HEK293T (cell line): ENCODE measurements at regions not wholly inside any gene's neighbourhood (a gene's known extent, or its start where the extent isn't known, plus 50 kb on each side); places are given as distances from the start of the nearest gene placed in this dataset.
"Not testable (repeated sequence)": the region's sequence is repeated elsewhere in the genome, so short reads cannot be mapped to it uniquely, and the experiment has no call there.

ENCODE experiments used
- CTCF ChIA-PET: fragments of 350-600 bp; formaldehyde crosslinking; extraction: SDS; loops from one replicate; lab custom pipeline; 2021; ENCODE audit warnings: antibody characterized with exemption, inconsistent platforms; lab: Yijun Ruan, JAX
- POLR2A ChIA-PET: fragments of 350-600 bp; formaldehyde crosslinking; extraction: SDS; loops from one replicate; lab custom pipeline; 2020; ENCODE audit warnings: antibody characterized with exemption, inconsistent platforms; lab: Yijun Ruan, JAX
- DNase-seq: peaks from one replicate; pipeline ENCODE4 v3.0.0; 2012; ENCODE audit warnings: mixed read lengths; ENCODE audit errors: extremely low spot score
- ARNT ChIP-seq: fragments of 450-650 bp; IDR thresholded peaks from 2 replicates; pipeline ENCODE4 v1.6.1; 2017; ENCODE audit warnings: mild to moderate bottlenecking
- BHLHE40 ChIP-seq: fragments of 450-650 bp; IDR thresholded peaks from 2 replicates; pipeline ENCODE4 v1.6.1; 2016; ENCODE audit warnings: mild to moderate bottlenecking, moderate library complexity, borderline replicate concordance
- CTBP1 ChIP-seq: fragments of 450-650 bp; IDR thresholded peaks from 2 replicates; pipeline ENCODE4 v1.6.1; 2016; ENCODE audit warnings: borderline replicate concordance
- ELF4 ChIP-seq: fragments of 450-650 bp; IDR thresholded peaks from 2 replicates; pipeline ENCODE4 v1.6.1; 2017; ENCODE audit warnings: antibody characterized with exemption
- FOXA1 ChIP-seq: fragments of 450-650 bp; IDR thresholded peaks from 2 replicates; pipeline ENCODE4 v1.6.1; 2016; ENCODE audit warnings: mild to moderate bottlenecking
- FOXK2 ChIP-seq: fragments of 450-650 bp; IDR thresholded peaks from 2 replicates; pipeline ENCODE4 v1.6.1; 2016; ENCODE audit warnings: mild to moderate bottlenecking
- FOXM1 ChIP-seq: fragments of 450-650 bp; IDR thresholded peaks from 2 replicates; pipeline ENCODE4 v1.6.1; 2017; ENCODE audit warnings: mild to moderate bottlenecking, borderline replicate concordance
- HDGF ChIP-seq: fragments of 450-650 bp; IDR thresholded peaks from 2 replicates; pipeline ENCODE4 v1.6.1; 2017; ENCODE audit warnings: antibody characterized with exemption, borderline replicate concordance
- L3MBTL2 ChIP-seq: fragments of 450-650 bp; conservative IDR thresholded peaks from 2 replicates; pipeline ENCODE4 v1.6.1; 2016; ENCODE audit warnings: mild to moderate bottlenecking
- LEF1 ChIP-seq: fragments of 450-650 bp; IDR thresholded peaks from 2 replicates; pipeline ENCODE4 v1.6.1; 2017; ENCODE audit warnings: mild to moderate bottlenecking, borderline replicate concordance
- NFRKB ChIP-seq: fragments of 450-650 bp; IDR thresholded peaks from 2 replicates; pipeline ENCODE4 v1.6.1; 2016; ENCODE audit warnings: mild to moderate bottlenecking, moderate library complexity
- SP1 ChIP-seq: fragments of 450-650 bp; IDR thresholded peaks from 2 replicates; pipeline ENCODE4 v1.6.1; 2017
- SUZ12 ChIP-seq: fragments of 450-650 bp; IDR thresholded peaks from 2 replicates; pipeline ENCODE4 v1.6.1; 2016; ENCODE audit warnings: mild to moderate bottlenecking
- TARDBP ChIP-seq: fragments of 450-650 bp; IDR thresholded peaks from 2 replicates; pipeline ENCODE4 v1.6.1; 2016
- ZNF384 ChIP-seq: fragments of 450-650 bp; IDR thresholded peaks from 2 replicates; pipeline ENCODE4 v1.6.1; 2016
- TF ChIP-seq, protein P1 (sequence below): fragments of 450-650 bp; IDR thresholded peaks from 2 replicates; pipeline ENCODE4 v1.6.1; 2016

DNA sequence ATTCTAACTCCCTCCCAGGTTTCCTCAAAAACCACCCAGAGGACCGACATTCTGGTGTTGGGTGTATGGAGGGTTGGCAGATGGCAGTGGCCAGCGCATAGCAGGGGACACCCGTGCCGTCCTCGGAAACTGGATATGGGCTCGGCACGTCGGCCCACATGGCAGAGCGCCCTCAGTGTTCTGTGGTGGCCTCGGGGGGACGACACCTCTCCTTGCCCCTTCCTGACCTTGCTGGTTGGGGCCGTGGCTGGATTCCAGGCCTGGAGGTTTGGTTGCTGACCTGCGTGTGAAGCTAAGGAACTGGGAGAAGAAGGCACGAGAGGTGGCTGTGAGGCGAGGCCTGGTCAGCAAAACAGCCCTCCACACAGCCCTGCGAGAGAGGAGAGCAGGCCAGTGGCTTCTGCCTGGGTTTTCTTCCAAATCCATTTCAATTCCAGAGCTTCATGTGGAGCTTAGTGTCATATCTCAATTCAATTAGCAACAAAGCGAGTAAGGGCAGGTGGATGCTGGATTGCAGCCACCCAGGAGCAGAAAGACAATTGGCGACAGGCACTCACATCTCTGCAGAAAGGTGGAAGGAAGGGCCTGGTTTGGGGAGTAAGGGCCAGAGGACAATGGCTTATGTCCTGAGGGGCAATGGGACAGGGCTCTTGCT is 478.4 kb downstream of the BRD1 start:
- POLR2A ChIA-PET = no interaction called here
- no peak for TF ChIP-seq ZNF384
- no peak for TF ChIP-seq L3MBTL2
- no peak for TF ChIP-seq TARDBP
- TF ChIP-seq HDGF = no peak
- no peak for TF ChIP-seq ARNT
- DNase-seq = no peak
- CTCF ChIA-PET = no interaction called here

DNA sequence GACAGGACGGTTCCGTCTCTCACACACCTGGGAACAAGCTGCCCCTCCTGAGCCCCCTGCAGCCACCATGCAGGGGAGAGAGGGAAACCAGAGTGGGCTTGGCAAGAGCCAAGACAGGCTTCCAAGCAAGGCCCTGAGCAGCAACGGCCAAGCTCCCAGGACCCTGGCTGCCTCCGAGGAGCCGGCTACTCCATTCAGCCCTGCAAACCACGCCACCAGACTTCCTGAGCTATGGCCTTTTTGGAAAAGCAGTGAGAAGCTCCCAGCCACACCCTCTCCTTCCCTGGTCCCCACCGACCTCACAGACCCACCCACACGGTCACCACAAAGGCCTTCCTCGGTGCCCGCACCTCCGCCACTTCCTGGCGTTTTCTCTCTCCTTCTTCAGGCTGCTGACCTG is 479.0 kb downstream of the BRD1 start:
- ChIA-PET CTCF (no interaction called here), POLR2A (no interaction called here)
- TF ChIP-seq CTBP1 = no peak
- no peak for DNase-seq

DNA sequence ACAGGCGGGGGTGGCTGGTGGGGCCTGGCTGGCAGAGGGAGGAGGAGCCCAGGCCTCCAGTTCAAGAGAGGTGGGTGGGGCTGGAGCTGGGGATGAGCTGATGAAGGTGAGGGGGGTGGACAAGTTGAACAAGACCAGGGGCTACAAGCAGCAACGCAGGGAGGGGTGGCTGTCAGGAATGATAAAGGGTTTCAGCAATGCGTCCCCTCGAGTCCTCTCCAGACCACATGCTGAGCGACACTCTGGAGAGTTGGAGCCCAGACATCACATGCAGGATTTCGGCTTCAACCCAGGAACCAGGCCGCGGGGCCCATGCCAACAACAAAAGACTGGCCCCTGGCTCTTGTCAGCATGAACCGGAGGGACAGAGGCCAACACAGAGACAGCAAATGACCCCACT is 480.3 kb downstream of the BRD1 start:
- ChIA-PET CTCF (no interaction called here), POLR2A (no interaction called here)
- TF ChIP-seq FOXM1 = no peak
- TF ChIP-seq, protein P1, sequence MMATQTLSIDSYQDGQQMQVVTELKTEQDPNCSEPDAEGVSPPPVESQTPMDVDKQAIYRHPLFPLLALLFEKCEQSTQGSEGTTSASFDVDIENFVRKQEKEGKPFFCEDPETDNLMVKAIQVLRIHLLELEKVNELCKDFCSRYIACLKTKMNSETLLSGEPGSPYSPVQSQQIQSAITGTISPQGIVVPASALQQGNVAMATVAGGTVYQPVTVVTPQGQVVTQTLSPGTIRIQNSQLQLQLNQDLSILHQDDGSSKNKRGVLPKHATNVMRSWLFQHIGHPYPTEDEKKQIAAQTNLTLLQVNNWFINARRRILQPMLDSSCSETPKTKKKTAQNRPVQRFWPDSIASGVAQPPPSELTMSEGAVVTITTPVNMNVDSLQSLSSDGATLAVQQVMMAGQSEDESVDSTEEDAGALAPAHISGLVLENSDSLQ = no peak
- TF ChIP-seq CTBP1 = no peak
- no peak for TF ChIP-seq SP1
- TF ChIP-seq ARNT = no peak
- no peak for TF ChIP-seq LEF1
- no peak for TF ChIP-seq TARDBP
- TF ChIP-seq FOXK2 = no peak
- TF ChIP-seq SUZ12 = no peak
- no peak for TF ChIP-seq L3MBTL2
- no peak for TF ChIP-seq NFRKB
- no peak for TF ChIP-seq BHLHE40
- TF ChIP-seq ELF4 = no peak
- no peak for TF ChIP-seq ZNF384
- no peak for TF ChIP-seq HDGF
- no peak for TF ChIP-seq FOXA1
- no peak for DNase-seq

DNA sequence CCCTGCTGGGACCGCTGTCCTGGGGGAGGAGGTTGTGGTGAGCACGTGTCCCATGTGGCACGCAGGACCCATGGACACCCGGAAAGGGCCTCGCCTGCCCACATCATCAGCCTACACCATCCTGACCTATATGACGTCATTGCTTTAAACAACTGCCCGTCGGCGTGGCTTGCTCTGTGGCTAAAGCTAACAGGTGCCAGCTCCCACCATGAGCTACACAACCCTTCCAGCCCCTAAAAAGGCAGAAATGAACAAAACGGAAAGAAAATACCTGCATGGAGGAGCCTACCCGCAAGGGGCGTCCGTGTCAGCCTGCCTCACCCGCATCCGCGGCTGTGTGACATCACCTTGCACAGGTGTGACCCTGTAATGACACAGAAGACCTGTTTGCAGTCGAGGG is 481.8 kb downstream of the BRD1 start:
- TF ChIP-seq SUZ12 (no peak), LEF1 (no peak), ELF4 (no peak), FOXK2 (no peak), BHLHE40 (no peak), SP1 (no peak), CTBP1 (no peak), FOXM1 (no peak), NFRKB (no peak), FOXA1 (no peak), HDGF (no peak)
- CTCF ChIA-PET = no interaction called here
- no peak for DNase-seq
- POLR2A ChIA-PET = no interaction called here

DNA sequence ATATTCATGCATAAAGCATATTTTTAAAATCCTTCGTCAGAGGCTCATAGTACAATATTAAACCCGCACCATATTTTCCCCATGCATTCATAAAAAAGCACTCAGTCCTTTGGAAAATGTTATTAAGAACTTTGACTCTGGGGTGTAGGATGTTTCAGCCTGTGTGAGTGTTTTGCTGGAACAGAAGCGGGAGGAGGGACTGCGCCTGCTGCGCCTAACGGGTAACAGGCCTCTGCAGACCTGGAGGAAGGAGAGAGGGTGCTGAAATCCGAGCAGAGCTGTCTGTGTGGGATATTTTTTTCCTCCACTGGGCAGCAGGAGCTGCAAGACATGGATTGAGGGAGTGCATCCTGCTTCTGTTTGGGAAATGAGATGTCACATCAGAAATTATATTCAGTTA is 483.0 kb downstream of the BRD1 start:
- no peak for TF ChIP-seq FOXK2
- TF ChIP-seq FOXM1 = no peak
- TF ChIP-seq BHLHE40 = no peak
- TF ChIP-seq HDGF = no peak
- no peak for TF ChIP-seq CTBP1
- TF ChIP-seq L3MBTL2 = no peak
- TF ChIP-seq, protein P1 = no peak
- TF ChIP-seq SUZ12 = no peak
- TF ChIP-seq FOXA1 = no peak
- no peak for TF ChIP-seq LEF1
- no peak for DNase-seq
- ChIA-PET POLR2A (no interaction called here), CTCF (no interaction called here)

DNA sequence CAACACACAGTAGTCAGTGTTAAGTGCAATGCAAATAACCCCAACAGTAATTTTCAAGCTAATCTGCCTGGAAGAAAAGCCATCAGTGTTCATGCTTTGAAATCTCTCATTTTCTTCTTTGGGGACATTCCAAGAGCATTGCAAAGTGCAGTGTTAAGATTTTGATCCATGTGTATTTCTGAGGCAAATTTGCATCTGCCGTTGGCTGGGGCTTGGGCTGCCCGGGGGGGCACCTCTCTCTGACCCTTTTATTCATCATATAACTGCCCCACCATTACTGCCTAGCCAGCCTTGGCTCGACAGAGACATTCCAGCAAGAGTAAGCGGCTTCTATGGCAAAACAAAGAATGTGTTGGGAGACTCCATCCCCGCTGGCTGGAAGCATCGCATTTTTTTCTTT is 483.5 kb downstream of the BRD1 start:
- TF ChIP-seq ZNF384 (no peak), CTBP1 (no peak), BHLHE40 (no peak), ARNT (no peak)
- POLR2A ChIA-PET = no interaction called here
- CTCF ChIA-PET = no interaction called here
- no peak for DNase-seq

DNA sequence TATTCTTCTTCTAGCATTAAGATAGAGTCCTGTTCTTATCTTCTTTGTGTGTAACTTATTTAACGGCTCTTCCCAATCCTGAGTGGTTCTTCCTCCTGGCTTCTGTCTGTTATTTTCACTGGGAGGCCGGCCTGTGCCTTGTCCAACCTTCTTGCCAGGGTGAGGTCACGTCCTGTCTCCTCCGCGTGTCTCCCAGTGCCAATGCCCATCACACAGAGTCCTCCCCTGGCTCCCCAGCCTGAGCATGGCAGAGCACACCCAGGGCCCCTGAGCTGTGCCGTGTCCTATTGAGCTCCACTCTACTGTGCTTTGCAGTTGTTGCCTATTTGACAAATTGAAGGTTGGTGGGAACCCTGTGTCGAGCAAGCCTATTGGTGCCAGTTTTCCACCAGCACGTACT is 487.3 kb downstream of the BRD1 start:
- DNase-seq = no peak
- TF ChIP-seq ELF4 = no peak
- TF ChIP-seq, protein P1 = no peak
- TF ChIP-seq ARNT = no peak
- no peak for TF ChIP-seq HDGF
- no peak for TF ChIP-seq L3MBTL2
- no peak for TF ChIP-seq LEF1
- no peak for TF ChIP-seq TARDBP
- TF ChIP-seq FOXA1 = no peak
- TF ChIP-seq FOXK2 = no peak
- TF ChIP-seq BHLHE40 = no peak
- TF ChIP-seq SUZ12 = no peak
- TF ChIP-seq CTBP1 = no peak
- ChIA-PET POLR2A (no interaction called here), CTCF (no interaction called here)

DNA sequence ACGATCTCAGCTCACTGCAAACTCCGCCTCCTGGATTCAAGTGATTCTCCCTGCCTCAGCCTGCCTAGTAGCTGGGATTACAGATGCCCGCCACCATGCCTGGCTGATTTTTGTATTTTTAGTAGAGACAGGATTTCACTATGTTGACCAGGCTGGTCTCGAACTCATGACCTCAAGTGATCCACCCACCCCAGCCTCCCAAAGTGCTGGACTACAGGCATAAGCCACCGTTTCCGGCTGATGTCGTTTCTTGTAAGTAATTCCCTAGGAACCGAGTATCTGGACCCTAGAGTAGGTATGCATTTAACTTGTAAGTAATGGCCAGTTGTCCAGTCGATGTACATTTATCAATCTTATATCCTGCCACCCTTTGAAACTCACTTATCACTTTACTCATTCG is 491.2 kb downstream of the BRD1 start:
- POLR2A ChIA-PET, DNase-seq, CTCF ChIA-PET: not testable (repeated sequence)
